ENCODE measurements at regions not wholly inside any gene's neighbourhood (a gene's known extent, or its start where the extent isn't known, plus 50 kb on each side); places are given as distances from the start of the nearest gene placed in this dataset.

DNA sequence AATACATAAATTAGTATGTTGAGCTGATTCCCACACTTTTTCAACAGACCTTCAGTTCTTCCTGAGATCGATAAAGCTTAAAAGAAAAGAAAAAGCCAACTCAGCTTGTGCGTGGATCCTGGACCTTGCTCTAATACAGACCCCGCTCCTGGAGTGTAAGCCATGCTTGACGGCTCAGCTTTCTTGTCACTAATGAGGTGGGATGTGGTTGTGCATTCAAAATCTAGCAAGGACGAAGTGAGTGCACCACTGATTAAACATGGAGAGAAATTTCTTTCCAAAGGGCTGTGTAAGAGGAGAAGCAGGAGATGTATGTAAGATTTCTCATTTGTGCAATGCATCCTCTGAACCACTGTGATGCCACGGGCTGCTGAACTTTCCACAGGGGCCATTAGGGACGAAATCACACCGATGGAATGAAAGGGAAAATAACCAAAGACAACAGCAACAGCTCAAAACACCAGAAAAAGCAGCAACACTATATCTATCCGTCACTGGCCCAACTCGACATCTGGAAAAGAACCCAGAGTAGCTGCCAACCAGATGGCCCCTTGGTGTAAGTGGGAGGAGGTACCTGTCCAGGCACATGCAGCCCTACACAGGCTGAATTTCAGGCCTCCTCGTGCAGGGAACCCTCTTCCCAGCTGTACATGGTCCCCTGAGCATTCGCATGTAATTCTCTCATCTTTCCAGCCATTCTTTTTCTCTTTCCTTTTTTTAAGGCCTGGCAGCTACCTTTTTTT, 178.9 kb downstream of the SREK1 start:
- no peak for DNase-seq
- intact Hi-C loops (cut with DNase I): no loop called here
- 59 to 66% (median 65%) methylated on average over 12 of the region's 12 CpGs for WGBS, 3 donors

DNA sequence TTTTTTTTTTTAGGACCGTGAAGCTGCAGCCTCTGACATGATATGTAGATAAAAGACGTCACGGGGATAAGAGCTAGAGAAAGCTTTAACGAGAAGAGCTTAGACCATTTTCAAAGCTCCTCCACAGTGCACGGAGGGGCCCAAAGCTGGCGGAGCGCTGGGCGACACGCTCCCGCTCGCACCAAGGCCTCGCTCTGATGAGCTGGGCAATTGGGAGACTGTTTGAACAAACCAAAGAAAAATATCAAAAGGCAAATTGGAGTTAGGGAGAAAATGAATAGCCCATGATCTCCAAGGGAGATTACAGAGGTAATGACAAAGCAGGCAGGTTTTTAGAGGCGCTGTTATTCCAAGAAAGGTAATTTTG, 179.4 kb downstream of the SREK1 start:
- no peaks in the 10 kb centered on the region for H3K36me3 ChIP-seq (ENCODE audit: insufficient read depth in 1 of 2, low read depth in 1 of 2)
- intact Hi-C loops (cut with DNase I): no loop called here
- H3K27ac ChIP-seq: no peak overlapping the region
- H3K4me3 ChIP-seq: no peak overlapping the region
- TF ChIP-seq, protein P1, sequence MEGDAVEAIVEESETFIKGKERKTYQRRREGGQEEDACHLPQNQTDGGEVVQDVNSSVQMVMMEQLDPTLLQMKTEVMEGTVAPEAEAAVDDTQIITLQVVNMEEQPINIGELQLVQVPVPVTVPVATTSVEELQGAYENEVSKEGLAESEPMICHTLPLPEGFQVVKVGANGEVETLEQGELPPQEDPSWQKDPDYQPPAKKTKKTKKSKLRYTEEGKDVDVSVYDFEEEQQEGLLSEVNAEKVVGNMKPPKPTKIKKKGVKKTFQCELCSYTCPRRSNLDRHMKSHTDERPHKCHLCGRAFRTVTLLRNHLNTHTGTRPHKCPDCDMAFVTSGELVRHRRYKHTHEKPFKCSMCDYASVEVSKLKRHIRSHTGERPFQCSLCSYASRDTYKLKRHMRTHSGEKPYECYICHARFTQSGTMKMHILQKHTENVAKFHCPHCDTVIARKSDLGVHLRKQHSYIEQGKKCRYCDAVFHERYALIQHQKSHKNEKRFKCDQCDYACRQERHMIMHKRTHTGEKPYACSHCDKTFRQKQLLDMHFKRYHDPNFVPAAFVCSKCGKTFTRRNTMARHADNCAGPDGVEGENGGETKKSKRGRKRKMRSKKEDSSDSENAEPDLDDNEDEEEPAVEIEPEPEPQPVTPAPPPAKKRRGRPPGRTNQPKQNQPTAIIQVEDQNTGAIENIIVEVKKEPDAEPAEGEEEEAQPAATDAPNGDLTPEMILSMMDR (IDR thresholded peaks at IDR 0.05): no peak
- no peaks in the 10 kb centered on the region for H3K27me3 ChIP-seq (ENCODE audit: insufficient read depth in 3 of 3, low read length in 2 of 3)
- no peaks in the 10 kb centered on the region for H3K4me1 ChIP-seq
- DNase-seq (no peak), ATAC-seq (no peak)
- H3K9me3 ChIP-seq: no peaks in the 10 kb centered on the region
- WGBS, 3 donors: 73 to 74% (median 74%) methylated on average over 13 of the region's 13 CpGs

More for the DNA sequence above, 178.9 kb downstream of the SREK1 start:
- no peaks in the 10 kb centered on the region for H3K9me3 ChIP-seq
- no peak for ATAC-seq
- H3K4me1 ChIP-seq: no peaks in the 10 kb centered on the region
- TF ChIP-seq, protein P1 (IDR thresholded peaks at IDR 0.05): no peak
- no peak overlapping the region for H3K4me3 ChIP-seq
- H3K27ac ChIP-seq: no peak overlapping the region
- no peaks in the 10 kb centered on the region for H3K27me3 ChIP-seq (ENCODE audit: insufficient read depth in 3 of 3, low read length in 2 of 3)
- no peaks in the 10 kb centered on the region for H3K36me3 ChIP-seq (ENCODE audit: insufficient read depth in 1 of 2, low read depth in 1 of 2)

DNA sequence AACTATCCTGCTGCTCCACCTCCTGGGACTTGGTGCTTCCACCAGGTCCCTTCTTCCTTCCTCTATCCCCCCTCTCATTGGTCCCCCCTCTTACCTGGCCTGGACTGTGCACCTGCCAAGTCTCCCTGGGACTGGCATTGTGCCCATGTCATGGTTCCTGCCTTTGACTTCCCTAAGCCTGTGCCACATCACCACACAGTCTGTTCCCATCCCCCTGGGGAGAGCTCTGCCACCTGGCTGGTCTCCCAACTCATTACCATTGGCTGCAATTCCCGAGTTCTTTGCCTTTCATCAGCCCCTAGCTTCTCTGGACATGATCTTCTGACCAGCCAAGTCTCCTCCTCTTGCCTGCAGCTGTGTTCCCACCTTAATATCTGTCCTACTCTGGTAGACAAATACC, 180.3 kb downstream of the SREK1 start:
- TF ChIP-seq, protein P1 (IDR thresholded peaks at IDR 0.05): no peak
- DNase-seq (no peak), ATAC-seq (peak in 1 of 4 donors; percentile 72)
- 6 to 10% (median 8%) methylated on average over 1 of the region's 1 CpG for WGBS, 3 donors
- intact Hi-C loops (cut with DNase I): no loop called here
- Histone ChIP-seq H3K27ac (no peak overlapping the region), H3K9me3 (no peaks in the 10 kb centered on the region), H3K27me3 (ENCODE audit: insufficient read depth in 3 of 3, low read length in 2 of 3) (no peaks in the 10 kb centered on the region), H3K36me3 (ENCODE audit: insufficient read depth in 1 of 2, low read depth in 1 of 2) (no peaks in the 10 kb centered on the region), H3K4me1 (no peaks in the 10 kb centered on the region), H3K4me3 (no peak overlapping the region)

DNA sequence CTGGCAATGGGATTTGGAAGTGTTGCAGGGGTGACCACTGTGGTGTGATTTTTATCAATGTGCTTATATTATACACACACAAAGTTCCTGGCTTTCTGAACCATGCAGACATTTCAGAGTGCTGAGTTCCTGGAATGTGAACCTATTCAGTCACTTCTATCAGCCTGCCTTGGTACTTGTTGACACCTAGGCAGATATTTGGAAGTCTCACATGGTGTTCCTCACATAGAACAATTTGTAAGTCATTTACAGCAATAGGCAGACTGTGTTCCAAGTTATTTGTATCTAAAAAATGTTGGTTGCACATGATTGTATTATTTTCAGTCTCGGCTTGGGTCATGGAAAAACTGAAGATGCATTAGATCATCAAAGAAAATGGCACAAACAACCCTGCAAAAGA, 182.2 kb downstream of the SREK1 start:
- TF ChIP-seq, protein P1 (IDR thresholded peaks at IDR 0.05): no peak
- no peaks in the 10 kb centered on the region for H3K9me3 ChIP-seq
- H3K36me3 ChIP-seq (ENCODE audit: insufficient read depth in 1 of 2, low read depth in 1 of 2): no peaks in the 10 kb centered on the region
- intact Hi-C loops (cut with DNase I): no loop called here
- ATAC-seq: peak in 1 of 4 donors; percentile 58
- H3K4me1 ChIP-seq: no peaks in the 10 kb centered on the region
- DNase-seq: no peak
- H3K4me3 ChIP-seq: no peak overlapping the region
- H3K27me3 ChIP-seq (ENCODE audit: insufficient read depth in 3 of 3, low read length in 2 of 3): no peaks in the 10 kb centered on the region
- H3K27ac ChIP-seq: no peak overlapping the region
- 76 to 80% (median 79%) methylated on average over 1 of the region's 1 CpG for WGBS, 3 donors

DNA sequence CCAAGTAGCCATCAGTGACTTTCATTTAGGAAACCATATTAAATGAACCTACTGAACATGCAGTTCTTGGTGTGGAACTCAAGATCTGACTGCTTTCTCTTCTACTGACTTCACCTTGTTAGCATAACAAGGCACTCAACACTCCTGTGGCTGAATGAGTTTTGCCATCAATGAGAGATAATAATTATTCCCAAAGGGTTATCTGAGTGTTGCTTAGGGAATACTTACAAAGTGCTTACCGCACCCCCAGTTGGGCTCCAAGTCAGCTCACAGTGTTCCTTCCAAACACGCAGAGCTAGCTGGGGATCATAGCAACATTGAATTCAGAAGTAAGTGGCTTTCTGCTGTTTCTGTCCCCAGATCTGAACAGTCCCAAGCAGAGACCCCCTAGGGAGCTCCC, 182.9 kb downstream of the SREK1 start:
- Histone ChIP-seq H3K9me3 (no peaks in the 10 kb centered on the region), H3K4me3 (no peak overlapping the region), H3K27me3 (ENCODE audit: insufficient read depth in 3 of 3, low read length in 2 of 3) (no peaks in the 10 kb centered on the region), H3K36me3 (ENCODE audit: insufficient read depth in 1 of 2, low read depth in 1 of 2) (no peaks in the 10 kb centered on the region), H3K4me1 (no peaks in the 10 kb centered on the region), H3K27ac (no peak overlapping the region)
- no peak for DNase-seq
- TF ChIP-seq, protein P1 (IDR thresholded peaks at IDR 0.05): no peak
- intact Hi-C loops (cut with DNase I): no loop called here
- ATAC-seq: no peak
- 89 to 97% (median 92%) methylated on average over 2 of the region's 2 CpGs for WGBS, 3 donors
